ENCODE measurements at regions not wholly inside any gene's neighbourhood (a gene's known extent, or its start where the extent isn't known, plus 50 kb on each side); places are given as distances from the start of the nearest gene placed in this dataset.

GRCh38 chr10:91154842-91155241 lies 65.6 kb upstream of the PCGF5 start:
- TF ChIP-seq CTCF (IDR thresholded peaks at IDR 0.05; ENCODE audit: low read length): no peak
- no peak for TF ChIP-seq EZH2phosphoT487 (IDR thresholded peaks at IDR 0.05; ENCODE audit: low read length)
